PC-3 (cell line): ENCODE measurements at regions not wholly inside any gene's neighbourhood (a gene's known extent, or its start where the extent isn't known, plus 50 kb on each side); places are given as distances from the start of the nearest gene placed in this dataset.

Experiments
- ATAC-seq: fragments of 200-7000 bp; cut with Tn5 transposase; 2 replicates; pipeline ENCODE4 v1.9.1; 2020; ENCODE audit warnings: mild to moderate bottlenecking, moderate library complexity
- BruUV-seq: library from RNA; stranded (reverse); fragments of 400-500 nt; replicated peaks from 2 replicates; lab custom pipeline; 2021; lab: Mats Ljungman, UMichigan
- CTCF ChIA-PET: fragments of 300-600 bp; sonication (Branson Sonifier 250); formaldehyde crosslinking; loops from one replicate; lab custom pipeline; 2022; ENCODE audit warnings: antibody characterized with exemption; lab: Charles Lee
- POLR2A ChIA-PET: fragments of 300-600 bp; sonication (Branson Sonifier 250); formaldehyde crosslinking; loops from one replicate; lab custom pipeline; 2022; ENCODE audit warnings: antibody characterized with exemption; ENCODE audit not compliant: unreplicated experiment; lab: Charles Lee
- DNase-seq: peaks from one replicate; pipeline ENCODE4 v3.0.0-alpha.2; 2015
- H2AFZ ChIP-seq: fragments of 300-600 bp; sonication (generic); 2 replicates; pipeline ENCODE4 v1.6.0; 2016; ENCODE audit warnings: antibody characterized with exemption, low read length
- H3F3A ChIP-seq: fragments of 300-600 bp; sonication (generic); one replicate; pipeline ENCODE4 v1.6.0; 2017; ENCODE audit warnings: antibody characterized with exemption, low read length, control low read depth, mild to moderate bottlenecking; ENCODE audit not compliant: unreplicated experiment
- H3K27ac ChIP-seq: fragments of 300-600 bp; sonication (generic); 2 replicates; pipeline ENCODE4 v1.5.1; 2016; ENCODE audit warnings: mild to moderate bottlenecking, low read length
- H3K27me3 ChIP-seq: fragments of 300-600 bp; sonication (generic); 2 replicates; pipeline ENCODE4 v1.6.1; 2016; ENCODE audit warnings: low read length, mixed read lengths
- H3K36me3 ChIP-seq: fragments of 300-600 bp; sonication (generic); 2 replicates; pipeline ENCODE4 v1.6.1; 2016; ENCODE audit warnings: low read depth, mixed run types, low read length, mixed read lengths
- H3K4me1 ChIP-seq: fragments of 300-600 bp; sonication (generic); 2 replicates; pipeline ENCODE4 v1.5.1; 2016; ENCODE audit warnings: low read length; ENCODE audit not compliant: insufficient read depth
- H3K4me2 ChIP-seq: fragments of 300-600 bp; sonication (generic); 2 replicates; pipeline ENCODE4 v1.6.0; 2016; ENCODE audit warnings: low read length
- H3K4me3 ChIP-seq: fragments of 300-600 bp; sonication (generic); 2 replicates; pipeline ENCODE4 v1.5.1; 2016; ENCODE audit warnings: mild to moderate bottlenecking, low read length, mixed read lengths
- H3K79me2 ChIP-seq: fragments of 300-600 bp; sonication (generic); 2 replicates; pipeline ENCODE4 v1.6.1; 2017; ENCODE audit warnings: low read length, mixed read lengths
- H3K9ac ChIP-seq: fragments of 300-600 bp; sonication (generic); 2 replicates; pipeline ENCODE4 v1.6.0; 2016; ENCODE audit warnings: mild to moderate bottlenecking, low read length
- H3K9me2 ChIP-seq: fragments of 300-600 bp; sonication (generic); replicated peaks from 2 replicates; pipeline ENCODE4 v1.6.1; 2016; ENCODE audit warnings: mixed run types, low read length, mixed read lengths
- H3K9me3 ChIP-seq: fragments of 300-600 bp; sonication (generic); 2 replicates; pipeline ENCODE4 v1.6.1; 2016; ENCODE audit warnings: low read length, mixed read lengths
- H4K20me1 ChIP-seq: fragments of 300-600 bp; sonication (generic); 2 replicates; pipeline ENCODE4 v1.6.1; 2016; ENCODE audit warnings: low read length, mixed read lengths
- EZH2 ChIP-seq: fragments of 300-600 bp; sonication (generic); IDR thresholded peaks from one replicate; pipeline ENCODE4 v1.6.1; 2017; ENCODE audit warnings: antibody characterized with exemption, mild to moderate bottlenecking, low read length; ENCODE audit not compliant: unreplicated experiment
- EZH2phosphoT487 ChIP-seq: fragments of 300-600 bp; sonication (generic); IDR thresholded peaks from 2 replicates; pipeline ENCODE4 v1.6.1; 2018; ENCODE audit warnings: mild to moderate bottlenecking, antibody characterized with exemption, low read length, borderline replicate concordance
- intact Hi-C: fragments of 100-400 bp; cut with micrococcal nuclease; formaldehyde crosslinking; loops from 2 replicates; pipeline ENCODE4 v1.9.0; 2023
- TF ChIP-seq, protein P1 (sequence below): fragments of 300-600 bp; sonication (generic); conservative IDR thresholded peaks from 2 replicates; pipeline ENCODE4 v1.5.1; 2017; ENCODE audit warnings: antibody characterized with exemption, low read depth, mild to moderate bottlenecking, low read length

DNA sequence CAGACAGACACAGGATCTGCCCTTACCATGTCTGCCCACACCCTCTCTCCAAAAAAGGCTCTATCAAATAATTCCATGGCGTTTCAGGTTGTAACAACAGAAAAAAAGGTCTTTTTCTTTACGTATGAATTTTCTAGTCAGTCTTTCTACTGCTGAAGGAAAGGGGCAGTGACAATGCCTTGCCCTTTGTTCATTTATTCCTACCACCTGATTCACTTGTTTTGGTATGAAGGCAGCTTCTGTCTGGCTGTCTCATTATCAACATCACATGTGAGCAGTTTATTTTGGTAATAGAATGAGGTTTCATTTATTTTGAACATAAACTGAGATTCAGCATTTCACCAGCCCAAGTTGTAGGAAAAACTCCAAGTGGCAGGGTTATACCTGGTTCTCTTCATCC lies 94.3 kb upstream of the KLF7 start:
- Histone ChIP-seq H3K9me2 (no peaks in the 10 kb centered on the region), H3K4me3 (no peak overlapping the region), H3K36me3 (no peaks in the 10 kb centered on the region), H3K27me3 (no peaks in the 10 kb centered on the region), H3K27ac (no peak overlapping the region), H3K4me2 (no peak overlapping the region), H3K4me1 (peaks cover 66% of the 10 kb centered on the region), H3K79me2 (no peaks in the 10 kb centered on the region), H4K20me1 (no peaks in the 10 kb centered on the region), H2AFZ (no peak overlapping the region), H3K9me3 (no peaks in the 10 kb centered on the region), H3F3A (no peaks in the 10 kb centered on the region), H3K9ac (no peak overlapping the region)
- intact Hi-C loops: no loop called here
- ATAC-seq (no peak), DNase-seq (no peak)
- TF ChIP-seq EZH2 (no peak), EZH2phosphoT487 (no peak)
- TF ChIP-seq, protein P1, sequence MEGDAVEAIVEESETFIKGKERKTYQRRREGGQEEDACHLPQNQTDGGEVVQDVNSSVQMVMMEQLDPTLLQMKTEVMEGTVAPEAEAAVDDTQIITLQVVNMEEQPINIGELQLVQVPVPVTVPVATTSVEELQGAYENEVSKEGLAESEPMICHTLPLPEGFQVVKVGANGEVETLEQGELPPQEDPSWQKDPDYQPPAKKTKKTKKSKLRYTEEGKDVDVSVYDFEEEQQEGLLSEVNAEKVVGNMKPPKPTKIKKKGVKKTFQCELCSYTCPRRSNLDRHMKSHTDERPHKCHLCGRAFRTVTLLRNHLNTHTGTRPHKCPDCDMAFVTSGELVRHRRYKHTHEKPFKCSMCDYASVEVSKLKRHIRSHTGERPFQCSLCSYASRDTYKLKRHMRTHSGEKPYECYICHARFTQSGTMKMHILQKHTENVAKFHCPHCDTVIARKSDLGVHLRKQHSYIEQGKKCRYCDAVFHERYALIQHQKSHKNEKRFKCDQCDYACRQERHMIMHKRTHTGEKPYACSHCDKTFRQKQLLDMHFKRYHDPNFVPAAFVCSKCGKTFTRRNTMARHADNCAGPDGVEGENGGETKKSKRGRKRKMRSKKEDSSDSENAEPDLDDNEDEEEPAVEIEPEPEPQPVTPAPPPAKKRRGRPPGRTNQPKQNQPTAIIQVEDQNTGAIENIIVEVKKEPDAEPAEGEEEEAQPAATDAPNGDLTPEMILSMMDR: no peak
- ChIA-PET CTCF (no interaction called here), POLR2A (no interaction called here)
- BruUV-seq: no TSS peak

DNA sequence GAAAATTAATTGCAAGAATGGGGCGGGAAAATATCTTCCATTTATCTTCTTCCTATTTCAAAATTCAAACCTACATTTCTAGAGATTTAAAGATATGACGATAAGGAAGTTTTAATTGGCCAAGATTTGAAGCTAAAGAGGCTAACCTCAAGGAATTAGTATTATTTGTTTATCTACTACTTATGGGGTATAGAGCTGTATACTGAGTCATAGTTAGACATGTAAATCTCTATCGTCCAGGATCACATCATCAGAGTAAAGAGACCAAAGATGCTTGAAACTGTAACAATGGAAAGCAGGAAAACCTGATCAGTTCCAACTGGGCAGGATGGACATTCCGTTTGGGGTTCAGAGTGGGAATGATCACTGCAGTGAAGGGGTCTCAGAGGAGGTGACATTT lies 95.2 kb upstream of the KLF7 start:
- no peak overlapping the region for H3K27ac ChIP-seq
- H3K79me2 ChIP-seq: no peaks in the 10 kb centered on the region
- H3K27me3 ChIP-seq: no peaks in the 10 kb centered on the region
- H3K9me2 ChIP-seq: no peaks in the 10 kb centered on the region
- H4K20me1 ChIP-seq: no peaks in the 10 kb centered on the region
- peak; percentile 31 for DNase-seq
- no peaks in the 10 kb centered on the region for H3F3A ChIP-seq
- no peak overlapping the region for H3K4me3 ChIP-seq
- H2AFZ ChIP-seq: no peak overlapping the region
- ChIA-PET POLR2A (no interaction called here), CTCF (interaction anchor here (0.6 kb wide), 1 partner anchor 123 kb away, joined by 3 read pairs; no protein-coding TSS in a partner anchor)
- TF ChIP-seq EZH2phosphoT487 (no peak), EZH2 (no peak)
- TF ChIP-seq, protein P1: no peak
- no peak for ATAC-seq
- H3K9me3 ChIP-seq: no peaks in the 10 kb centered on the region
- intact Hi-C loops: no loop called here
- peaks cover 56% of the 10 kb centered on the region for H3K4me1 ChIP-seq
- no peaks in the 10 kb centered on the region for H3K36me3 ChIP-seq
- 0 out of 2 replicates have a peak overlapping the region, but pooled peaks have one; percentile 14 for H3K4me2 ChIP-seq
- no TSS peak for BruUV-seq
- no peak overlapping the region for H3K9ac ChIP-seq

DNA sequence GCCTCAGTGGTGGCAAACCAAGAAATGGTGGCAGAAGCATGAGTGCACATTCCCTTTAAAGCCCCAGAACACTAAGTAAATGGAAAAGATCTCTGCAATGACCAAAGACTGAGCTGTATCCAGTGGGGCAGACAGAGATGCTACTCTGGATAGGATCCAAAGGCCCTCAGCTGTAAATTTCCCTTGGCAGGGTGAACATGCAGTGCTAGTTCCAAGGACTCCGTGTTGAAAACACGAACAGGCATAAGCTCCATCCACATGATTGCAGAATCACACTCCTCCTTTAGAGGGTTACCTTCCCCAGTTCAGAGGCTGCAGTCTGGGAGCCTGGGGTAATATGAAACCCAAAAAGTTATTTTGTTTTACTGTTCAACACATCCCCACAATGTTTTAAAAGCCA lies 98.6 kb upstream of the KLF7 start:
- CTCF ChIA-PET: no interaction called here
- no peaks in the 10 kb centered on the region for H4K20me1 ChIP-seq
- no peak for ATAC-seq
- H3K27ac ChIP-seq: no peak overlapping the region
- no peaks in the 10 kb centered on the region for H3K36me3 ChIP-seq
- no TSS peak for BruUV-seq
- no peak overlapping the region for H3K9ac ChIP-seq
- peaks cover 32% of the 10 kb centered on the region for H3K4me1 ChIP-seq
- no peaks in the 10 kb centered on the region for H3K79me2 ChIP-seq
- no peaks in the 10 kb centered on the region for H3F3A ChIP-seq
- no peak for DNase-seq
- no peak overlapping the region for H3K4me3 ChIP-seq
- TF ChIP-seq EZH2phosphoT487 (no peak), EZH2 (no peak)
- TF ChIP-seq, protein P1: no peak
- no peaks in the 10 kb centered on the region for H3K9me3 ChIP-seq
- H3K4me2 ChIP-seq: no peak overlapping the region
- H3K9me2 ChIP-seq: no peaks in the 10 kb centered on the region
- no peak overlapping the region for H2AFZ ChIP-seq
- H3K27me3 ChIP-seq: no peaks in the 10 kb centered on the region
- intact Hi-C loops: no loop called here
- POLR2A ChIA-PET: no interaction called here
